ENCODE measurements at regions not wholly inside any gene's neighbourhood (a gene's known extent, or its start where the extent isn't known, plus 50 kb on each side); places are given as distances from the start of the nearest gene placed in this dataset.

DNA sequence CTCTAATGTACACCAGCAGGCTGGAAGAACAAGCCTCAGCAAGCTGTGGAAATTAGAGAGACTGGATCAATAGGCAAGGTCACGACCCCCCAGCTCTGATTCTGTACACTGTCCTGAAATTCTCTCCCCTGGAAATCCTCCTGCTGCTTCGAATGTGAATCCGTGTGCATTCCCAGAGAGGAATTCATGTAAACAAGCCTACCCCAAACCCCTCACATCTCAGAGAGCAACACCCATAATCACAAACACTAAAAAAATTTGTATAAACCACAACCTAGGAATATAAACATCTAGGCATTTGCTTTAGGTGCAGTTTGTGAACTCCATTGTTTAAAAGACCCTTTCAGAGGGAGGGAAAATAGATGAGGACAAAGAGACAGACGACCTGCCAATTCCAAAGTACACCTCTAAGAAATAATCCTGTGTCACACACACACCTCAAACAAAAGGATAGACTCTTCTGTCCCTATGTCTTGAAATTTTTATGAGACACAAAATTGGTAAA, 325.2 kb downstream of the WDR72 start:
- Mint-ChIP-seq H3K4me1 (ENCODE audit: low read depth) (no peaks in the 10 kb centered on the region), H3K4me3 (no peak overlapping the region), H3K27ac (no peak overlapping the region), H3K27me3 (no peaks in the 10 kb centered on the region), H3K36me3 (ENCODE audit: low read depth) (no peaks in the 10 kb centered on the region), H3K9me3 (no peaks in the 10 kb centered on the region)
- DNase-seq, result no peak

GRCh38 chr15:53416219-53416940, 343.1 kb downstream of the WDR72 start:
- Mint-ChIP-seq H3K27ac (no peak overlapping the region), H3K27me3 (no peaks in the 10 kb centered on the region), H3K9me3 (no peaks in the 10 kb centered on the region)

DNA sequence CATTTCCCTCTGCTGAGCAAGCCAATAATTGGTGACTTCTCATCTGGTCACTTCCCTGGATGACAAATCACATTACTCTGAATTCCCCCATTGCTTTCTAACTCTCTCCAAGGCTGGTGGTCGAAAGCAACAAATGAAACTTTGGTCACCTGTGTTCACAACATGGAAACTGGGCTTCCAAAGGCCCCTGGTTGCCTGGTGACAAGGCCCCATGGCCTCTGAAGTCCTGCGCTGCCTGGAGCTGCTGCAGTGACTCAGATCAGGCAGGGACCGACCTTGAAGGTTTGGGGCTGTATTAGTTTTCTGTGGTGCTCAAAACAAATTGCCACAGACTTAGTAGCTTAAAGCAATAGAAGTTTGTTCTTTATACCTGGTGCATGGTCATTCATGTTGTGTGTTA, 345.3 kb downstream of the WDR72 start:
- no peaks in the 10 kb centered on the region for H3K4me1 Mint-ChIP-seq (ENCODE audit: low read depth)
- no peaks in the 10 kb centered on the region for H3K27me3 Mint-ChIP-seq
- no peak overlapping the region for H3K27ac Mint-ChIP-seq
- H3K36me3 Mint-ChIP-seq (ENCODE audit: low read depth), result no peaks in the 10 kb centered on the region
- no peak for DNase-seq
- no peaks in the 10 kb centered on the region for H3K9me3 Mint-ChIP-seq
- H3K4me3 Mint-ChIP-seq, result no peak overlapping the region

More at GRCh38 chr15:53416219-53416940, 343.1 kb downstream of the WDR72 start:
- Mint-ChIP-seq H3K36me3 (ENCODE audit: low read depth) (no peaks in the 10 kb centered on the region), H3K4me1 (ENCODE audit: low read depth) (no peaks in the 10 kb centered on the region), H3K4me3 (no peak overlapping the region)
- no peak for DNase-seq

DNA sequence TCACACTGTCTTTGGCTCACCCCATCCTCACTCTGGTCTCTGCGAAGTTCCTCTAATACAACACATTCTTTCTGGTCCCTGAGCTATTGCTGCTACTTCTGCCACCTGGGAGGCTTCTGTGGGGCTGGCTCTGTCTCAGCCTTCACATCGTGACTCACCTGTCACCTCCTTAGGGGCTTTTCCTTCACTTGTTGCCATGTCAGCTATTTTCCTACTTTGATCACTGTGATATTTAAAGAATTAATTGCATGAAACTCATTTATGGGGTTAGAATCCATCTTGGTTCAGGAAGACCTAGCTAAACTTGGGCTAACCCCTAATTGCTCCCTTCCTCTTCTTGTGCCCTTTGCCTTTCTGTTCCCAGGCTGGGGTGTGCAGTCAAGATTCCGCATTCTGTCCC, 346.9 kb downstream of the WDR72 start:
- no peaks in the 10 kb centered on the region for H3K36me3 Mint-ChIP-seq (ENCODE audit: low read depth)
- H3K4me3 Mint-ChIP-seq, result no peak overlapping the region
- DNase-seq, result no peak
- H3K27me3 Mint-ChIP-seq, result no peaks in the 10 kb centered on the region
- H3K27ac Mint-ChIP-seq, result no peak overlapping the region
- H3K9me3 Mint-ChIP-seq, result no peaks in the 10 kb centered on the region
- no peaks in the 10 kb centered on the region for H3K4me1 Mint-ChIP-seq (ENCODE audit: low read depth)

- Mint-ChIP-seq H3K4me1 (ENCODE audit: low read depth) (no peaks in the 10 kb centered on the region), H3K9me3 (no peaks in the 10 kb centered on the region), H3K27me3 (no peaks in the 10 kb centered on the region), H3K4me3 (no peak overlapping the region), H3K36me3 (ENCODE audit: low read depth) (no peaks in the 10 kb centered on the region), H3K27ac (no peak overlapping the region)
- DNase-seq, result no peak
These were observed 354.5 kb downstream of the WDR72 start for GRCh38 chr15:53404930-53405493.

DNA sequence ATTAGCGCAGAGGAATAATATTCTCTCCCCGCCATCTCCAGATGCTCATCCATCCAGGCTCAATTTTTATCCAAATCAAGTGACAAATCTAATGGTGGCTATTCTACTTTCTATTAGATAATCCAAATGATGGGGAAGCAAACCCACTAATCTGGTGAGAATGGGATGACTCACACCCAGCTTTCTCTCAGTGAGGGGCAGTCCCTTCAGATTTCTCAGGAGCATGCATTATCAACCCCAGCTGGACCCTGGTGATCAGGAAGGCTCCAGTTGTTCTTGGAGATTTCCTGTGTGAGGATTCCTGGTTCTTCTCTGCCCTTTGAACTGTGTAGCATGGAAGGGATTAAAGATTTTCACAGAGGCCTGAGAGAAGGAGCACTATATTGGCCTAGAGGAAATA, 358.0 kb downstream of the WDR72 start:
- H3K36me3 Mint-ChIP-seq (ENCODE audit: low read depth), result no peaks in the 10 kb centered on the region
- no peak for DNase-seq
- H3K27ac Mint-ChIP-seq, result no peak overlapping the region
- no peaks in the 10 kb centered on the region for H3K27me3 Mint-ChIP-seq
- no peaks in the 10 kb centered on the region for H3K9me3 Mint-ChIP-seq
- no peaks in the 10 kb centered on the region for H3K4me1 Mint-ChIP-seq (ENCODE audit: low read depth)
- no peak overlapping the region for H3K4me3 Mint-ChIP-seq

DNA sequence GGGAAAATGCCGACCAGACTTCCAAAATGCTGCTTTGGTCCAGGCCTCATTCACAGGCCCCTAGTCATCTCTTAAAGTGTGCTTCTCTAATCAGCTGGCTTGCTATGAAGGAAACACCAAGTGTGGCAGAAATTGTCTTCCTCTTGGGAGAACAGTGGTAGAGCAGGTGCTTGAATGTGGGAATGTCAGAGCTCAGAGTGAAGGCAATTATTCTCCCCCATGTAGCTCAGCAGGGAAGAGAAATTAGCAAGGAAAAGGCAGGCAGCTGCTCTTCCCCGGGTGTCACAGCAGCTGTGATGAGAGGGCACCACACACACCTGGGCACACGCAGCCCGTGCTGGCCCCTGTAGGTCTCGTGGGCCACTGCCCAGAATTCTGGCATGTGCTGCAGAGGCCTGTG, 358.5 kb downstream of the WDR72 start:
- Mint-ChIP-seq H3K4me1 (ENCODE audit: low read depth) (no peaks in the 10 kb centered on the region), H3K9me3 (no peaks in the 10 kb centered on the region), H3K27me3 (no peaks in the 10 kb centered on the region), H3K27ac (no peak overlapping the region), H3K36me3 (ENCODE audit: low read depth) (no peaks in the 10 kb centered on the region), H3K4me3 (no peak overlapping the region)
- no peak for DNase-seq

GRCh38 chr15:53397041-53397616, 362.3 kb downstream of the WDR72 start:
- no peak for DNase-seq
- no peaks in the 10 kb centered on the region for H3K36me3 Mint-ChIP-seq (ENCODE audit: low read depth)
- H3K27ac Mint-ChIP-seq, result no peak overlapping the region
- no peaks in the 10 kb centered on the region for H3K4me1 Mint-ChIP-seq (ENCODE audit: low read depth)
- H3K4me3 Mint-ChIP-seq, result no peak overlapping the region
- H3K27me3 Mint-ChIP-seq, result no peaks in the 10 kb centered on the region
- no peaks in the 10 kb centered on the region for H3K9me3 Mint-ChIP-seq

- H3K9me3 Mint-ChIP-seq, result no peaks in the 10 kb centered on the region
- H3K36me3 Mint-ChIP-seq (ENCODE audit: low read depth), result no peaks in the 10 kb centered on the region
- H3K27ac Mint-ChIP-seq, result no peak overlapping the region
- H3K4me3 Mint-ChIP-seq, result no peak overlapping the region
- DNase-seq, result no peak
- no peaks in the 10 kb centered on the region for H3K27me3 Mint-ChIP-seq
- no peaks in the 10 kb centered on the region for H3K4me1 Mint-ChIP-seq (ENCODE audit: low read depth)
These were observed 363.6 kb downstream of the WDR72 start for GRCh38 chr15:53395871-53396270.

GRCh38 chr15:53390549-53390948, 368.9 kb downstream of the WDR72 start:
- no peak overlapping the region for H3K4me3 Mint-ChIP-seq
- no peaks in the 10 kb centered on the region for H3K27me3 Mint-ChIP-seq
- H3K4me1 Mint-ChIP-seq (ENCODE audit: low read depth), result no peaks in the 10 kb centered on the region
- no peaks in the 10 kb centered on the region for H3K9me3 Mint-ChIP-seq
- no peak for DNase-seq
- no peak overlapping the region for H3K27ac Mint-ChIP-seq
- H3K36me3 Mint-ChIP-seq (ENCODE audit: low read depth), result no peaks in the 10 kb centered on the region

- Mint-ChIP-seq H3K27me3 (no peaks in the 10 kb centered on the region), H3K9me3 (no peaks in the 10 kb centered on the region), H3K27ac (no peak overlapping the region), H3K36me3 (ENCODE audit: low read depth) (no peaks in the 10 kb centered on the region), H3K4me1 (ENCODE audit: low read depth) (no peaks in the 10 kb centered on the region), H3K4me3 (no peak overlapping the region)
- DNase-seq, result no peak
These were observed 370.0 kb downstream of the WDR72 start for GRCh38 chr15:53389271-53390037.

GRCh38 chr15:53384417-53384816, 375.0 kb downstream of the WDR72 start:
- Mint-ChIP-seq H3K4me1 (ENCODE audit: low read depth) (no peaks in the 10 kb centered on the region), H3K27ac (no peak overlapping the region), H3K36me3 (ENCODE audit: low read depth) (no peaks in the 10 kb centered on the region), H3K27me3 (no peaks in the 10 kb centered on the region), H3K4me3 (no peak overlapping the region), H3K9me3 (no peaks in the 10 kb centered on the region)
- DNase-seq, result no peak

DNA sequence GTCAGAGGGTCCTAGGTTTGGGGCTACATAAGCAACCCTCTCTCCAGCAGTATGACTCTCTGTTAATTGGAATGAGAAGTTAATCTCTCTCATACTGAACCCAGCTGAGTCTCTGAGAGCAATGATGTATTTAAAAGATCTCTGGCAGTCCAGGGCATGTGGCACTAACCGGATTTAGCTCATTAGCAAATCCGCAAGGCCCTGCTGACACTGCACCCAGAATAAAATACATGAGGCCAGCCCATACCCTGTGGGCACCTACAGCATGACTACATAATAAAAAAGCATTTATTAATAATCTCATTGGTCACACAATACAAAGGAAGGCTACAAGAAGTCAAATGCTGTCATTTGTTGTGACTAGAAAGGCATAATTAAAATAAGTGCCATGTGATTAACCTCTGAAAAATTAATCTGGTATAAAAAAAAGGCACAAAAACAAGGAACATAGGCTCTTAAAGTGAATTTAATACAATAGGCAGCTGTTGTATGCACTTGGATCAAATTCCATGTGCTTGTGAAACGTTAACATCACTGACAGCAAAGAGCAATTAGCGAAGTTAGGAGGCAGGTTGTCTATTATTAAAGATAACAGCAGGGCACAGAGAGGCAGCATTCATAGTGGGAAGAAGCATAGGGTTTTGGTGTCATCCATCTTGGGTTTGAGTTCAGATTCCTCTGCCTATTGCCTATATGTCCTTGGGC, 381.2 kb downstream of the WDR72 start:
- no peaks in the 10 kb centered on the region for H3K4me1 Mint-ChIP-seq (ENCODE audit: low read depth)
- no peaks in the 10 kb centered on the region for H3K9me3 Mint-ChIP-seq
- H3K4me3 Mint-ChIP-seq, result no peak overlapping the region
- no peaks in the 10 kb centered on the region for H3K27me3 Mint-ChIP-seq
- DNase-seq, result no peak
- no peak overlapping the region for H3K27ac Mint-ChIP-seq
- no peaks in the 10 kb centered on the region for H3K36me3 Mint-ChIP-seq (ENCODE audit: low read depth)

DNA sequence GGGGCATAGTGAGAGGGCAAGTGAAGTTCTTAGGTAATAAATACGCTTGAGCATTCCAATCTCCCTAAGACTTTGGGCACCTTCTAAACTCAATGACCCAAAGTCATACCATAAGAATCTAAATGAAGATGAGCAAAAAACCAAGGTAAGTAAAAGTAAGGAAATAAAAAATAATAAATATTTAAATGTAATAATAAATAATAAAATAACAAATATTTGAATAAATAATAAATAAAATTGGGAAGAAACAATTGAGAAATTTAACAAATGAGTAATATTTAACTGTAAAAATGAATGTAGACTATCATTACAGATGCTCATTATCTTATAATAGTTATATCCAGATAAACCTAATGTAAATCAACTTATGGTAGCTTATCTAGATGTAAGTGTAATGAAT, 391.7 kb downstream of the WDR72 start:
- Mint-ChIP-seq H3K27me3 (no peaks in the 10 kb centered on the region), H3K36me3 (ENCODE audit: low read depth) (no peaks in the 10 kb centered on the region), H3K4me3 (no peak overlapping the region), H3K4me1 (ENCODE audit: low read depth) (no peaks in the 10 kb centered on the region), H3K9me3 (peaks cover 8% of the 10 kb centered on the region), H3K27ac (no peak overlapping the region)
- DNase-seq, result no peak
